ENCODE measurements at regions not wholly inside any gene's neighbourhood (a gene's known extent, or its start where the extent isn't known, plus 50 kb on each side); places are given as distances from the start of the nearest gene placed in this dataset.

GRCh38 chr9:26313108-26313507 lies 579.5 kb downstream of the CAAP1 start:
- no peak for DNase-seq (ENCODE audit: insufficient read length, low spot score, missing footprints)
- Histone ChIP-seq H3K9me3 (ENCODE audit: low read depth, low read length) (no peaks in the 10 kb centered on the region), H2AFZ (ENCODE audit: low read length) (no peak overlapping the region), H3K27ac (ENCODE audit: low read depth, low read length) (no peak overlapping the region), H4K20me1 (ENCODE audit: insufficient read depth, low read length) (no peaks in the 10 kb centered on the region), H3K36me3 (ENCODE audit: insufficient read depth, low read length) (no peaks in the 10 kb centered on the region), H3K27me3 (ENCODE audit: insufficient read depth, low read length) (no peaks in the 10 kb centered on the region), H3K4me3 (ENCODE audit: insufficient read depth, low read length) (no peak overlapping the region), H3K4me2 (ENCODE audit: insufficient read depth, low read length) (no peak overlapping the region), H3K4me1 (ENCODE audit: insufficient read depth, low read length) (no peaks in the 10 kb centered on the region), H3K79me2 (ENCODE audit: insufficient read depth, low read length) (no peaks in the 10 kb centered on the region)
- no peak for TF ChIP-seq CTCF (IDR thresholded peaks at IDR 0.05; ENCODE audit: extremely low read depth, low read depth, low read length)

GRCh38 chr9:26311463-26311995 lies 581.1 kb downstream of the CAAP1 start:
- Histone ChIP-seq H3K4me1 (ENCODE audit: insufficient read depth, low read length) (no peaks in the 10 kb centered on the region), H3K4me2 (ENCODE audit: insufficient read depth, low read length) (no peak overlapping the region), H3K4me3 (ENCODE audit: insufficient read depth, low read length) (no peak overlapping the region), H3K79me2 (ENCODE audit: insufficient read depth, low read length) (no peaks in the 10 kb centered on the region), H3K27me3 (ENCODE audit: insufficient read depth, low read length) (no peaks in the 10 kb centered on the region), H3K27ac (ENCODE audit: low read depth, low read length) (no peak overlapping the region), H2AFZ (ENCODE audit: low read length) (no peak overlapping the region), H3K36me3 (ENCODE audit: insufficient read depth, low read length) (no peaks in the 10 kb centered on the region), H4K20me1 (ENCODE audit: insufficient read depth, low read length) (no peaks in the 10 kb centered on the region), H3K9me3 (ENCODE audit: low read depth, low read length) (no peaks in the 10 kb centered on the region)
- no peak for DNase-seq (ENCODE audit: insufficient read length, low spot score, missing footprints)
- TF ChIP-seq CTCF (IDR thresholded peaks at IDR 0.05; ENCODE audit: extremely low read depth, low read depth, low read length), result no peak

- no peak for TF ChIP-seq CTCF (IDR thresholded peaks at IDR 0.05; ENCODE audit: extremely low read depth, low read depth, low read length)
- no peak for DNase-seq (ENCODE audit: insufficient read length, low spot score, missing footprints)
- Histone ChIP-seq H3K79me2 (ENCODE audit: insufficient read depth, low read length) (no peaks in the 10 kb centered on the region), H3K27me3 (ENCODE audit: insufficient read depth, low read length) (no peaks in the 10 kb centered on the region), H3K4me3 (ENCODE audit: insufficient read depth, low read length) (no peak overlapping the region), H2AFZ (ENCODE audit: low read length) (no peak overlapping the region), H3K4me2 (ENCODE audit: insufficient read depth, low read length) (no peak overlapping the region), H3K4me1 (ENCODE audit: insufficient read depth, low read length) (no peaks in the 10 kb centered on the region), H3K36me3 (ENCODE audit: insufficient read depth, low read length) (no peaks in the 10 kb centered on the region), H3K9me3 (ENCODE audit: low read depth, low read length) (peaks cover 2% of the 10 kb centered on the region), H3K27ac (ENCODE audit: low read depth, low read length) (no peak overlapping the region), H4K20me1 (ENCODE audit: insufficient read depth, low read length) (no peaks in the 10 kb centered on the region)
Observed at GRCh38 chr9:26310294-26310693, 582.3 kb downstream of the CAAP1 start.

- H3K4me3 ChIP-seq (ENCODE audit: insufficient read depth, low read length), result no peak overlapping the region
- H4K20me1 ChIP-seq (ENCODE audit: insufficient read depth, low read length), result no peaks in the 10 kb centered on the region
- DNase-seq (ENCODE audit: insufficient read length, low spot score, missing footprints), result no peak
- no peak overlapping the region for H3K27ac ChIP-seq (ENCODE audit: low read depth, low read length)
- no peaks in the 10 kb centered on the region for H3K36me3 ChIP-seq (ENCODE audit: insufficient read depth, low read length)
- no peaks in the 10 kb centered on the region for H3K79me2 ChIP-seq (ENCODE audit: insufficient read depth, low read length)
- H3K4me2 ChIP-seq (ENCODE audit: insufficient read depth, low read length), result no peak overlapping the region
- no peaks in the 10 kb centered on the region for H3K27me3 ChIP-seq (ENCODE audit: insufficient read depth, low read length)
- H3K9me3 ChIP-seq (ENCODE audit: low read depth, low read length), result peaks cover 2% of the 10 kb centered on the region
- no peaks in the 10 kb centered on the region for H3K4me1 ChIP-seq (ENCODE audit: insufficient read depth, low read length)
- no peak overlapping the region for H2AFZ ChIP-seq (ENCODE audit: low read length)
- no peak for TF ChIP-seq CTCF (IDR thresholded peaks at IDR 0.05; ENCODE audit: extremely low read depth, low read depth, low read length)
Observed at GRCh38 chr9:26308328-26308727, 584.3 kb downstream of the CAAP1 start.

All from osteoblast (primary cell).